Nephron (organoid): ENCODE measurements at regions not wholly inside any gene's neighbourhood (a gene's known extent, or its start where the extent isn't known, plus 50 kb on each side); places are given as distances from the start of the nearest gene placed in this dataset.
"Not testable (repeated sequence)": the region's sequence is repeated elsewhere in the genome, so short reads cannot be mapped to it uniquely, and the experiment has no call there.

Experiments used
- H3K27ac Mint-ChIP-seq, 3 experiments: 2 replicates each; pipeline ENCODE4 v1.8.0; 2020; ENCODE audit warnings: mixed read lengths in 3 of 3, mild to moderate bottlenecking in 2 of 3, moderate library complexity in 1 of 3
- H3K27me3 Mint-ChIP-seq: 2 replicates; pipeline ENCODE4 v1.8.0; 2021; ENCODE audit warnings: low read depth, mild to moderate bottlenecking, moderate library complexity, mixed read lengths
- H3K36me3 Mint-ChIP-seq: 2 replicates; pipeline ENCODE4 v1.8.0; 2020; ENCODE audit warnings: low read depth, mixed read lengths
- H3K4me1 Mint-ChIP-seq: 2 replicates; pipeline ENCODE4 v1.8.0; 2020; ENCODE audit warnings: mixed read lengths
- H3K4me3 Mint-ChIP-seq, 3 experiments: 2 replicates each; pipeline ENCODE4 v1.8.0; 2020; ENCODE audit warnings: mild to moderate bottlenecking in 3 of 3, mixed read lengths in 3 of 3, moderate library complexity in 2 of 3
- H3K9me3 Mint-ChIP-seq: 2 replicates; pipeline ENCODE4 v1.8.0; 2020; ENCODE audit warnings: mixed read lengths
- TF ChIP-seq, protein P1 (sequence below), 3 experiments: fragments of 200-600 bp; sonication (generic); IDR thresholded peaks; one replicate each; pipeline ENCODE4 v1.5.0; 2021; ENCODE audit warnings: antibody characterized with exemption in 3 of 3; ENCODE audit not compliant: unreplicated experiment in 3 of 3

DNA sequence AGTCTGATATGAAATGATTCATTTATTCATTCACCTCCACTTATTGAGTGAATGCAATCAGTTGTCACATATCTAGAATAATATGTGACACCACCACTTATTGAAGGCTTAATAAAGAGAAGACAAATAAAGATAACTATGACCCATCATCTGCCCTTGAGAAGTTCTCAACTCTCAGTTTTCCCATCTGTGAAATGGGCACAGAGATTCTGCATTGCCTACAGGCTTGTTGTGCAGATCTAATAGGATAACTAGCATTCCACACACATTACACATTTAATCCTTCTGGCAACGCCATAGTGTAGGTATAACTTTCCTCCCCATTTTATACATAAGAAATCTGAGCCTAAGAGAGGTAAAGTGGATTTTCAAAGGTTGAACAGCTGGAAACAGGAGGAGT lies 84.2 kb upstream of the FICD start:
- TF ChIP-seq, protein P1, sequence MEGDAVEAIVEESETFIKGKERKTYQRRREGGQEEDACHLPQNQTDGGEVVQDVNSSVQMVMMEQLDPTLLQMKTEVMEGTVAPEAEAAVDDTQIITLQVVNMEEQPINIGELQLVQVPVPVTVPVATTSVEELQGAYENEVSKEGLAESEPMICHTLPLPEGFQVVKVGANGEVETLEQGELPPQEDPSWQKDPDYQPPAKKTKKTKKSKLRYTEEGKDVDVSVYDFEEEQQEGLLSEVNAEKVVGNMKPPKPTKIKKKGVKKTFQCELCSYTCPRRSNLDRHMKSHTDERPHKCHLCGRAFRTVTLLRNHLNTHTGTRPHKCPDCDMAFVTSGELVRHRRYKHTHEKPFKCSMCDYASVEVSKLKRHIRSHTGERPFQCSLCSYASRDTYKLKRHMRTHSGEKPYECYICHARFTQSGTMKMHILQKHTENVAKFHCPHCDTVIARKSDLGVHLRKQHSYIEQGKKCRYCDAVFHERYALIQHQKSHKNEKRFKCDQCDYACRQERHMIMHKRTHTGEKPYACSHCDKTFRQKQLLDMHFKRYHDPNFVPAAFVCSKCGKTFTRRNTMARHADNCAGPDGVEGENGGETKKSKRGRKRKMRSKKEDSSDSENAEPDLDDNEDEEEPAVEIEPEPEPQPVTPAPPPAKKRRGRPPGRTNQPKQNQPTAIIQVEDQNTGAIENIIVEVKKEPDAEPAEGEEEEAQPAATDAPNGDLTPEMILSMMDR (IDR thresholded peaks at IDR 0.05; ENCODE audit: unreplicated experiment in 3 of 3), result no peak
- Mint-ChIP-seq H3K36me3 (no peaks in the 10 kb centered on the region), H3K27ac (no peak overlapping the region), H3K9me3 (no peaks in the 10 kb centered on the region), H3K4me1 (no peaks in the 10 kb centered on the region), H3K27me3 (peaks cover 9% of the 10 kb centered on the region), H3K4me3 (no peak overlapping the region)

DNA sequence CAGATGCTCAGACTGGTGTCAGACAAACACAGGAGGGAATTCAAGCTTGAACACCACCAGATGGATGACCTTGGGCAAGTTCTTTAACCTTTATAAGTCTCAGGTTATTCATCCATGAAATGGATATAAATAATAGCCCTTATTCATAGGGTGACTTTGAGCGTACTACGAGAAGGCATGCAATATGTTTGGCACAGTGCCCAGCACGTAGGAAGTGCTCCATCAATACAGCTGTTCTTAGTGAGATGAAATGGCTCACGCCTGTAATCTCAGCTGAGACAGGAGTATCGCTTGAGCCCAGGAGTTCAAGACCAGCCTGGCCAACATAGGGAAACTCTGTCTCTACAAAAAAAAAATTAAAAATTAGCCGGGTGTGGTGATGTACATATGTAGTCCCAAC lies 84.8 kb upstream of the FICD start:
- H3K4me1 Mint-ChIP-seq, result no peaks in the 10 kb centered on the region
- H3K27me3 Mint-ChIP-seq, result peaks cover 12% of the 10 kb centered on the region
- no peak overlapping the region for H3K27ac Mint-ChIP-seq
- no peaks in the 10 kb centered on the region for H3K9me3 Mint-ChIP-seq
- TF ChIP-seq, protein P1 (IDR thresholded peaks at IDR 0.05; ENCODE audit: unreplicated experiment in 3 of 3), result no peak
- no peaks in the 10 kb centered on the region for H3K36me3 Mint-ChIP-seq
- H3K4me3 Mint-ChIP-seq, result no peak overlapping the region

DNA sequence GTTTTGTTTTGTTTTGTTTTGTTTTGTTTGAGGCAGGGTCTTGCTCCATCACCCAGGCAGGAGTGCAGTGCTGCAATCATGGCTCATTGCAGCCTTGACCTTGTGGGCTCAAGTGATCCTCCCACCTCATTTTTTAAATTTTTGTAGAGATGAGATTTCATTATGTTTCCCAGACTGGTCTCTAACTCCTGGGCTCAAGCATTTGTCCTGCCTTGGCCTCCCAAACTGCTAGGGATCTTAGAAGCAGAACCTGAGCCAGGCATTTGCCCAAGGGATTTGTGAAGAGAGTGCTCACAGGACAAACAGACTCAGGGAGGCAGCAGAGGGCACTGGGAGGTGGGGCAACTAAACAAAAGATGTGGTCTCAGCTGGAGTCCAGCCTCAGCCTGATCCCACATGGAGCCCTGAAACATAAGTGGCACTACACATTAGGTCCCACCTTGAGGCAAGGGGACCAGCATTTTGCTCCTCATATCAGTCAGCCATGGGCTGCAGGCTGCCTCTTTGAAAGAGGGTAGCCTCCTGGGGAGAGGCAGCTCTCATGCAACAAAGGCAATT lies 86.2 kb upstream of the CMKLR1 start:
- Mint-ChIP-seq H3K4me1 (no peaks in the 10 kb centered on the region), H3K36me3 (no peaks in the 10 kb centered on the region), H3K9me3 (no peaks in the 10 kb centered on the region), H3K4me3 (no peak overlapping the region), H3K27me3 (peaks cover 15% of the 10 kb centered on the region), H3K27ac (peak overlapping the region in 1 of 3 experiments; percentile 28)
- TF ChIP-seq, protein P1 (IDR thresholded peaks at IDR 0.05; ENCODE audit: unreplicated experiment in 3 of 3), result no peak

DNA sequence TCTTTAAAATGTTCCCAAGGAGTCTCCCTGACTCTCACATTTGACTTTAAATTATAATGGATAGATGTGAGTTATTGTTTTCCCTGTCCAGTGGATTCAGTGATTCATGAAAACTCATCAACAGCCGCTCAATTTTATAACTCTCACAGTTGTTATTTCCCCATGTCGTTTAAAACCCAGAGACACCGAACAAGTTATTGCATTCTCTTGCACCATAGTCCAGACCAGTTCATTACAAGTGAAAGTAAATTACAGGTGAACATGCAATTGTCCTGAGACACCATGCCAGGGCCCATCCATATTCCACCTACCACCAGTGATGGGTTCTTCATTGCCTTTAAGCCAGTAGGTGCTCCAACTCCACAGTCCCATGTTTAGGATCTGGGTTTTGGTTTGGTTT lies 85.7 kb upstream of the CMKLR1 start:
- H3K9me3 Mint-ChIP-seq, result no peaks in the 10 kb centered on the region
- no peaks in the 10 kb centered on the region for H3K4me1 Mint-ChIP-seq
- peaks cover 15% of the 10 kb centered on the region for H3K27me3 Mint-ChIP-seq
- peak overlapping the region in 1 of 3 experiments; percentile 28 for H3K27ac Mint-ChIP-seq
- no peaks in the 10 kb centered on the region for H3K36me3 Mint-ChIP-seq
- no peak overlapping the region for H3K4me3 Mint-ChIP-seq
- TF ChIP-seq, protein P1 (IDR thresholded peaks at IDR 0.05; ENCODE audit: unreplicated experiment in 3 of 3), result no peak

DNA sequence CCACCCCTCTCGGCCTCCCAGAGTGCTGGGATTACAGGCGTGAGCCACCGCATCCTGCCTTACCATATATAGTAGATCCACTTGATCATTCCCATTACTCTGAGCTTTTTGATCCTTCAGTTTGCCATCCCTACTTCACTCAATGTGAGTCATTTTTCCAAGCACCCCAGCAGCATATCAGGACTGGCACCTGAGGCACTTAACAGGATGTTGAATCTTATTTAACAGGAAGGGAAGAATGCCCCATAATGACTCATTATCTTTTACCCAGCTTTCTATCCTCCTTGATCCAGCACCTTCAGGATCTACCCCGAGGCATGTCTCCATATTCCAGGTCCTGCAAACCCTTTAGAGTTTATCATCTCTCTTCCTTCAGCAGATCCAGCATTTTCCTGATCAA lies 84.9 kb upstream of the CMKLR1 start:
- Mint-ChIP-seq H3K4me1 (no peaks in the 10 kb centered on the region), H3K27ac (no peak overlapping the region), H3K4me3 (no peak overlapping the region), H3K27me3 (peaks cover 15% of the 10 kb centered on the region), H3K9me3 (no peaks in the 10 kb centered on the region), H3K36me3 (no peaks in the 10 kb centered on the region)
- TF ChIP-seq, protein P1 (IDR thresholded peaks at IDR 0.05; ENCODE audit: unreplicated experiment in 3 of 3), result no peak

DNA sequence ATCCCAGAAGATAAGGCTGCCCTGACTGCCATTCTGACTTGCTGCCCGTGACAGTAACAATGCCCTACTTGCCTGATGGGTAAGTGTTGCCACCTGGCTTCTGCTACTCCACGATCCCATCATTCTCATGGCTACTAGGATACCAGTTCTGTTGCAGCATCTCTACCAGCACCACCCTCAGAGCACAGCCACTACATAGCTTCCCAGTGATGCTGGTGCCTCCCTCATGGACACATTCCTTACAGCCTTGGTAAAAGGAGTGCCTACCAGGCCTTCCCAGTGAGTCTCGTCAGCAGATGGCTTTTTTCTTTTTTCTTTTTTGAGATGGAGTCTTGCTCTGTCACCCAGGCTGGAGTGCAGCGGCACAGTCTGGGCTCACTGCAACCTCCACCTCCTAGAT lies 84.4 kb upstream of the CMKLR1 start:
- Mint-ChIP-seq H3K27me3 (peaks cover 15% of the 10 kb centered on the region), H3K27ac (no peak overlapping the region), H3K36me3 (no peaks in the 10 kb centered on the region), H3K9me3 (no peaks in the 10 kb centered on the region), H3K4me3 (no peak overlapping the region), H3K4me1 (no peaks in the 10 kb centered on the region)
- TF ChIP-seq, protein P1 (IDR thresholded peaks at IDR 0.05; ENCODE audit: unreplicated experiment in 3 of 3), result no peak

DNA sequence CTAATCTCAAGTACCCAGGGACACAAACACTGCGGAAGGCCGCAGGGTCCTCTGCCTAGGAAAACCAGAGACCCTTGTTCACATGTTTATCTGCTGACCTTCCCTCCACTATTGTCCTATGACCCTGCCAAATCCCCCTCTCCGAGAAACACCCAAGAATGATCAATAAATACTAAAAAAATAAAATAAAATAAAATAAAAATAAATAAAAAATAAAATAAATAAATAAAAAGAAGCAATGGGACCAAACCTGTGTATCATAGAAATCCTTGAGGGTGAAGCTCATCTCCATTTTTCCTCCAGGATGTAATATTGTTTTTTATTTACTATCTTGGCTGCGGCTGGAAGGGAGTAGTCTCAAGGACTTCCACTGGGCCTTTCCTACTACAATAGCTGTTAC lies 82.0 kb upstream of the CMKLR1 start:
- not testable (repeated sequence) for H3K9me3 Mint-ChIP-seq, H3K36me3 Mint-ChIP-seq, H3K4me3 Mint-ChIP-seq, H3K4me1 Mint-ChIP-seq, H3K27ac Mint-ChIP-seq
- peaks cover 11% of the 10 kb centered on the region for H3K27me3 Mint-ChIP-seq

DNA sequence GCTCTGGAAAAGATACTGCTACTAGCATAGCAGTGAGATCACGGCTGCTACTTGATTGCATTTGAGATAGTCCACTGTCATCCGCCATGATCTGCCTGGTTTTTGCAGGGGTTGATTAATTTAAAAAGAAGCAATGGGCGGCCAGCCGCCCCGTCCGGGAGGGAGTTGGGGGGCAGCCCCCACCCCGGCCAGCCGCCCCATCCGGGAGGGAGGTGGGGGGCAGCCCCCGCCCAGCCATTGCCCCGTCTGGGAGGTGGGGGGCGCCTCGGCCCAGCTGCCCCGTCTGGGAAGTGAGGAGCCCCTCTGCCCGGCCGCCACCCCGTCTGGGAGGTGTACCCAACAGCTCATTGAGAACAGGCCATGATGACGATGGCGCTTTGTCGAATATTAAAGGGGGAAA lies 81.3 kb upstream of the CMKLR1 start:
- not testable (repeated sequence) for H3K36me3 Mint-ChIP-seq, H3K4me1 Mint-ChIP-seq, H3K27ac Mint-ChIP-seq, H3K4me3 Mint-ChIP-seq, H3K9me3 Mint-ChIP-seq, H3K27me3 Mint-ChIP-seq
